ENCODE measurements at regions not wholly inside any gene's neighbourhood (a gene's known extent, or its start where the extent isn't known, plus 50 kb on each side); places are given as distances from the start of the nearest gene placed in this dataset.
"Not testable (repeated sequence)": the region's sequence is repeated elsewhere in the genome, so short reads cannot be mapped to it uniquely, and the experiment has no call there.

GRCh38 chr2:77720115-77720514 is 197.9 kb upstream of the LRRTM4 start:
- H3K9me3 ChIP-seq (ENCODE audit: control insufficient read depth, low read depth, low read length), result peaks cover 3% of the 10 kb centered on the region
- H3K27me3 ChIP-seq (ENCODE audit: control insufficient read depth, insufficient read depth, low read length), result no peaks in the 10 kb centered on the region
- 83% methylated on average over 2 of the region's 4 CpGs for WGBS (ENCODE audit: insufficient coverage, low lambda C conversion rate)

GRCh38 chr2:77721593-77721992 is 199.4 kb upstream of the LRRTM4 start:
- Histone ChIP-seq H3K27me3 (ENCODE audit: control insufficient read depth, insufficient read depth, low read length) (no peaks in the 10 kb centered on the region), H3K4me1 (ENCODE audit: control insufficient read depth, insufficient read depth, low read length) (no peaks in the 10 kb centered on the region), H3K36me3 (ENCODE audit: control insufficient read depth, insufficient read depth, low read length) (no peaks in the 10 kb centered on the region), H3K9me3 (ENCODE audit: control insufficient read depth, low read depth, low read length) (peaks cover 3% of the 10 kb centered on the region), H3K27ac (ENCODE audit: low read length) (no peak overlapping the region), H3K4me3 (ENCODE audit: low read length) (no peak overlapping the region)
- no peak for DNase-seq

More at GRCh38 chr2:77720115-77720514, 197.9 kb upstream of the LRRTM4 start:
- Histone ChIP-seq H3K27ac (ENCODE audit: low read length) (no peak overlapping the region), H3K4me1 (ENCODE audit: control insufficient read depth, insufficient read depth, low read length) (no peaks in the 10 kb centered on the region), H3K4me3 (ENCODE audit: low read length) (no peak overlapping the region), H3K36me3 (ENCODE audit: control insufficient read depth, insufficient read depth, low read length) (no peaks in the 10 kb centered on the region)
- no peak for DNase-seq

- H3K36me3 ChIP-seq (ENCODE audit: control insufficient read depth, insufficient read depth, low read length), result no peaks in the 10 kb centered on the region
- no peaks in the 10 kb centered on the region for H3K27me3 ChIP-seq (ENCODE audit: control insufficient read depth, insufficient read depth, low read length)
- H3K9me3 ChIP-seq (ENCODE audit: control insufficient read depth, low read depth, low read length), result peaks cover 3% of the 10 kb centered on the region
- no CpG with 5 or more reads among the region's 1 CpG for WGBS (ENCODE audit: insufficient coverage, low lambda C conversion rate)
- H3K27ac ChIP-seq (ENCODE audit: low read length), result no peak overlapping the region
- DNase-seq, result no peak
- no peak overlapping the region for H3K4me3 ChIP-seq (ENCODE audit: low read length)
- H3K4me1 ChIP-seq (ENCODE audit: control insufficient read depth, insufficient read depth, low read length), result no peaks in the 10 kb centered on the region
Observed at GRCh38 chr2:77725045-77725444, 202.9 kb upstream of the LRRTM4 start.

- not testable (repeated sequence) for DNase-seq; H3K4me1 ChIP-seq (ENCODE audit: control insufficient read depth, insufficient read depth, low read length); H3K27ac ChIP-seq (ENCODE audit: low read length); H3K27me3 ChIP-seq (ENCODE audit: control insufficient read depth, insufficient read depth, low read length); H3K4me3 ChIP-seq (ENCODE audit: low read length); H3K9me3 ChIP-seq (ENCODE audit: control insufficient read depth, low read depth, low read length); H3K36me3 ChIP-seq (ENCODE audit: control insufficient read depth, insufficient read depth, low read length)
- WGBS (ENCODE audit: insufficient coverage, low lambda C conversion rate), result no CpG with 5 or more reads among the region's 39 CpGs
Observed at GRCh38 chr2:77734662-77735340, 212.6 kb upstream of the LRRTM4 start.

- WGBS (ENCODE audit: insufficient coverage, low lambda C conversion rate), result no CpG with 5 or more reads among the region's 3 CpGs
Observed at GRCh38 chr2:77737236-77737635, 215.1 kb upstream of the LRRTM4 start.

GRCh38 chr2:77746780-77747179 is 224.6 kb upstream of the LRRTM4 start:
- H3K4me3 ChIP-seq (ENCODE audit: low read length), result no peak overlapping the region
- 43% methylated on average over 2 of the region's 2 CpGs for WGBS (ENCODE audit: insufficient coverage, low lambda C conversion rate)

More at GRCh38 chr2:77737236-77737635, 215.1 kb upstream of the LRRTM4 start:
- H3K27me3 ChIP-seq (ENCODE audit: control insufficient read depth, insufficient read depth, low read length), result no peaks in the 10 kb centered on the region
- no peak overlapping the region for H3K4me3 ChIP-seq (ENCODE audit: low read length)
- no peaks in the 10 kb centered on the region for H3K4me1 ChIP-seq (ENCODE audit: control insufficient read depth, insufficient read depth, low read length)
- H3K9me3 ChIP-seq (ENCODE audit: control insufficient read depth, low read depth, low read length), result peaks cover 7% of the 10 kb centered on the region
- DNase-seq, result no peak
- no peaks in the 10 kb centered on the region for H3K36me3 ChIP-seq (ENCODE audit: control insufficient read depth, insufficient read depth, low read length)
- no peak overlapping the region for H3K27ac ChIP-seq (ENCODE audit: low read length)

GRCh38 chr2:77753710-77754345 is 231.7 kb upstream of the LRRTM4 start:
- not testable (repeated sequence) for H3K4me3 ChIP-seq (ENCODE audit: low read length); H3K36me3 ChIP-seq (ENCODE audit: control insufficient read depth, insufficient read depth, low read length); DNase-seq; H3K9me3 ChIP-seq (ENCODE audit: control insufficient read depth, low read depth, low read length); H3K27ac ChIP-seq (ENCODE audit: low read length); H3K27me3 ChIP-seq (ENCODE audit: control insufficient read depth, insufficient read depth, low read length); H3K4me1 ChIP-seq (ENCODE audit: control insufficient read depth, insufficient read depth, low read length)
- no CpG with 5 or more reads among the region's 30 CpGs for WGBS (ENCODE audit: insufficient coverage, low lambda C conversion rate)

More at GRCh38 chr2:77746780-77747179, 224.6 kb upstream of the LRRTM4 start:
- no peaks in the 10 kb centered on the region for H3K36me3 ChIP-seq (ENCODE audit: control insufficient read depth, insufficient read depth, low read length)
- no peak for DNase-seq
- H3K4me1 ChIP-seq (ENCODE audit: control insufficient read depth, insufficient read depth, low read length), result no peaks in the 10 kb centered on the region
- H3K27me3 ChIP-seq (ENCODE audit: control insufficient read depth, insufficient read depth, low read length), result no peaks in the 10 kb centered on the region
- peaks cover 2% of the 10 kb centered on the region for H3K9me3 ChIP-seq (ENCODE audit: control insufficient read depth, low read depth, low read length)
- H3K27ac ChIP-seq (ENCODE audit: low read length), result no peak overlapping the region

- H3K36me3 ChIP-seq (ENCODE audit: control insufficient read depth, insufficient read depth, low read length), result no peaks in the 10 kb centered on the region
- no peak for DNase-seq
- peaks cover 3% of the 10 kb centered on the region for H3K9me3 ChIP-seq (ENCODE audit: control insufficient read depth, low read depth, low read length)
- no peak overlapping the region for H3K4me3 ChIP-seq (ENCODE audit: low read length)
- no peak overlapping the region for H3K27ac ChIP-seq (ENCODE audit: low read length)
- no peaks in the 10 kb centered on the region for H3K4me1 ChIP-seq (ENCODE audit: control insufficient read depth, insufficient read depth, low read length)
- no CpG with 5 or more reads among the region's 8 CpGs for WGBS (ENCODE audit: insufficient coverage, low lambda C conversion rate)
- H3K27me3 ChIP-seq (ENCODE audit: control insufficient read depth, insufficient read depth, low read length), result no peaks in the 10 kb centered on the region
Observed at GRCh38 chr2:77767388-77768076, 245.4 kb upstream of the LRRTM4 start.

GRCh38 chr2:77768508-77768907 is 246.3 kb upstream of the LRRTM4 start:
- no peak for DNase-seq
- Histone ChIP-seq H3K4me3 (ENCODE audit: low read length) (no peak overlapping the region), H3K9me3 (ENCODE audit: control insufficient read depth, low read depth, low read length) (peaks cover 3% of the 10 kb centered on the region), H3K36me3 (ENCODE audit: control insufficient read depth, insufficient read depth, low read length) (no peaks in the 10 kb centered on the region), H3K27me3 (ENCODE audit: control insufficient read depth, insufficient read depth, low read length) (no peaks in the 10 kb centered on the region), H3K27ac (ENCODE audit: low read length) (no peak overlapping the region), H3K4me1 (ENCODE audit: control insufficient read depth, insufficient read depth, low read length) (no peaks in the 10 kb centered on the region)
- WGBS (ENCODE audit: insufficient coverage, low lambda C conversion rate), result no CpG with 5 or more reads among the region's 3 CpGs

- no peaks in the 10 kb centered on the region for H3K4me1 ChIP-seq (ENCODE audit: control insufficient read depth, insufficient read depth, low read length)
- no peaks in the 10 kb centered on the region for H3K27me3 ChIP-seq (ENCODE audit: control insufficient read depth, insufficient read depth, low read length)
- H3K4me3 ChIP-seq (ENCODE audit: low read length), result no peak overlapping the region
- DNase-seq, result no peak
- H3K36me3 ChIP-seq (ENCODE audit: control insufficient read depth, insufficient read depth, low read length), result no peaks in the 10 kb centered on the region
- no peak overlapping the region for H3K27ac ChIP-seq (ENCODE audit: low read length)
- no peaks in the 10 kb centered on the region for H3K9me3 ChIP-seq (ENCODE audit: control insufficient read depth, low read depth, low read length)
Observed at GRCh38 chr2:77778917-77779316, 256.7 kb upstream of the LRRTM4 start.
